Stimulated activated CD4-positive, alpha-beta T cell treated with anti-CD3 and anti-CD28 coated beads, TNF-alpha, amount 100 ng/mL, for 48 hours (primary cell): ENCODE measurements at regions not wholly inside any gene's neighbourhood (a gene's known extent, or its start where the extent isn't known, plus 50 kb on each side); places are given as distances from the start of the nearest gene placed in this dataset.
"Not testable (repeated sequence)": the region's sequence is repeated elsewhere in the genome, so short reads cannot be mapped to it uniquely, and the experiment has no call there.

Source experiments
- DNase-seq, 3 donors: peaks; one replicate each; pipeline ENCODE4 v3.0.0-alpha.2; 2020; ENCODE audit warnings: low read depth in 3 of 3

DNA sequence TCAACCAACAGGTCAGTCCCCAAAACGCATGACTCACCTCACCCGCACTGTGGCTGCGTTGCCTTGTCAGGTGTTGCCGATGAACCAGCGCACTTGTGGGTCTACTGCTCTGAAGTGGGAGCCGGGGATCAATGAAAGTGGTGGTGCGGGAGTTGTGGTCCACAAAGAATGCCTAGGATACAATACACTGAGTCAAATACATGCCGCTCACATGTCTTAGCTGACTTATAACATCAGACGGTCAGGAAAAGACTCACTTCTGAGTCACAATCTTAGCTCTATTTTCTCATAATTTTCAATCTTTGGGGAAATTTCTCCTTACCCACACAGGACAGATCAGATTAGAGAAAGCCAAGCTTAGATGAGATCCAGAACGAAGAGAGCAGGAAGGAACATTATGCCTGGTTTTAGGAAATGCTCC, 107.1 kb upstream of the STK17B start:
- peak; percentile 27 to 69 (median 40) for DNase-seq

GRCh38 chr2:196279541-196279940, 108.2 kb upstream of the STK17B start:
- DNase-seq = no peak

GRCh38 chr2:196284144-196284844, 112.9 kb upstream of the STK17B start:
- DNase-seq = no peak

DNA sequence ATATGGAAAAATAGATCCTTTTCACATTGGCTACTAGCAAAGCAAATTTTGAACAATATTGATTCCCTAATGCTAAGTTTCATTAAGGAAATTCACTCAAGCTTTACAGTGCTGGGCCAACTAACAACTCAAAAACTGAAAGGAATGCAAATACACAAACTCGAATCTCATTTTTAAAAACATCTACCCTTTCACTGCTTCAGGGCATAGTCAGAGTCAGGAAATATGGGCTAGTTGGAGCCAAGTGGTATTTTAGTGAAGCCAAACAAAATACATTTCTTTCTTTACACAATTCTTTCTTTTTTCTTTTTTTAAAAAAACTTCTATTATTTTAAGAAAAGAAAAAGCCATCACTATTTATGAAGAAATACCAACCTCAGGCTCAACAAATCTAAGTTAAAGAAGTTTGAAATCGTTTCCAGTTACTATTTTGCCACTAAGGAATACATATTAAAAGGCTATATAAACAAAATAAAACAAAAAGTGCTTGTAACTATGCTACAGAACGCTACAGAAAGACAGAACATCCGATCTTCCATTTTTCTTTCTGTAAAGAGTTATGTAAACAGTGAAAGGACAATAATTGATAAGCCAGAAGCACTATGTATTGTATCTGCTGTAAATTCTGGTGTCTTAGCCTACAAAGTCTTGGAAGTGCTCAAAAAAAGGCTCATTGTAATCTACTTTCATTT, 113.6 kb upstream of the STK17B start:
- DNase-seq = no peak

GRCh38 chr2:196286821-196287220, 115.4 kb upstream of the STK17B start:
- no peak for DNase-seq

GRCh38 chr2:196287523-196287922, 116.1 kb upstream of the STK17B start:
- no peak for DNase-seq

- DNase-seq = no peak
Observed at GRCh38 chr2:196288006-196288538, 116.7 kb upstream of the STK17B start.

DNA sequence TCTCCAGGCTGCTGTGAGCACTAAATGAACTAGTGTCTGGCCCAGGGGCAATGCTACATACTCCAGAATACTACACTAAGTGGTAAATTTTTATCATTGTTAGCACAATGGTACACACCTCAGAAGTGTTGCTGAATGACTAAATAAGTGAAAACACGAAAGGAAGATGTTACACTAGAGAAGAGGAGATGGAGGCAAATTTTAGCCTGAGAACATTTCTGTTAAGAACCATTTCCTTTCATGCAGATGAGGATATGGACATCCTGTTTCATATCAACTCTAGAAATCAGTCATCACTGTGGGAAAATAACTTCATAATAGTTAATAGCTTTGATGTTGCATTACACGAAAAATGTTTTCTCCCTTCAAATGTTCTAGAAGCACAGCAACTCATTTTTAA, 117.6 kb upstream of the STK17B start:
- DNase-seq = no peak

DNA sequence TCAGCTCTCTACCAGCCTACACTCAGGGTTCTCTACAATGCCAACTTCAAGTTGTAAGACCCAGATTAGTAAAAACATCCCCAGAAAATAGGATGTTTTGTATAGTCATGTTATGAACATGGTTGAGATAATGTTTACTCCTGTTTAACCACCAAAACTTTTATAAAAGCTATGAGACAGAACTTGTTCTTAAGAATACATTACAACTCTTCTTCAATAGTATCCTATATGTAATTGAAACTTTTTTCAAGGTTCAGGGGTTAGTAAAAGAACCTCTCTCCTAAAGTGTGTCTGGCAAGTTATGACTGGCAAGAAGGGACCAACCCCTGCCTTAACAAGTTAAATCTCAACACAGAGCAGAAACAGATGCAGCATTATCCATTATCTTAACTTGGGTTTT, 118.8 kb upstream of the STK17B start:
- DNase-seq = no peak

GRCh38 chr2:196290569-196290968, 119.2 kb upstream of the STK17B start:
- DNase-seq = no peak

DNA sequence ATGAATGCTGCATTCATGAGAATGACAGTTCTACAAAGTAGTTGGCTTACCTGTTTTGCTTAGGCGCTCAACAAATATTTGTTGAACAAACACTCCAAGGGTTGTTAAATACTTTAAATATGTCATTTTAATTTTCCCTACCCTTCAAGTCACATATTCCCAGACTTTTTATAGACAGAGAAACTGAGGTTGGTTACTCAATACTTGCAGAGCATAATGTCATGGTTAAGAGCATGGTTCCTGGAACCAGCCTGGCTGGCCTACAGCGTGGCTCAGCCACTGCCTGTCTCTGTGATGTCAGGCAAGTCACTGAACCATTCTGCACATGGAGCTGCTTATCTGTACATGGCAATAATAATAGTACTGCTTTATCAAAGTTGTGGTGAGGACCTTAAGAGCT, 120.0 kb upstream of the STK17B start:
- no peak for DNase-seq

- DNase-seq = no peak
Observed at GRCh38 chr2:196291873-196292800, 120.8 kb upstream of the STK17B start.

DNA sequence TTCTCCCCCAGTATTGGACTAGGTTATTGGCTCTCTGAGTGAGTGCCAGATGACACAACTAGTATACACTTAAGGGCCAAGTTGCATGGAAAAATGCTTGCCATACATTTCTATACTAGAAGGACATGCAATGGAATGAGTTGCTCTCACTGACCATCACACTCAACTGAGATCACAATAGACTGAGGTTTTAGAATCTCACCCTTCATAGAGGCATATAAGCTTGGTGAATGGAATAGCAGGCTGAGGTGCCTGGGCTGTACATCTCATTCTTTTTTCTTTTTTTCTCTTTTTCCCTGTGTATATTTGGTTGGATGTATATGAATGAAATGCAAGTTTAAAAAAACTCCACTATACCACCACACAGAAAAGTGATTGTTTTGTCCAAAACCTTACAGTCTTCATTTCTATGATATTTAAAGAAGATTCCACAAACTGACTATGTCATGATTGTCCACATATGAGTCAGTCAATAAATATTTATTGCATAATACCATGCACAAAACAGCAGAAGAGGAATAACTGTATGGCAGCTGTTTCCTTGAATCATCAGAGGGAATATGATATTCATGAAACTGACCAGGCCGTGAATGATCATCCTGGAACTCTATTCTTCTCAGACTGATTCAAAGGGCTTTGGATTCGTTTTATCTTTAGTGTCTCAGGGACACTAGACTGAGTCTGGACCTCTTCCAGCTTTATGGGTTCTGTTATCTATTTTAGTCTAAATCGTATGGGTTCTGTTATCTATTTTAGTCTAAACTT, 122.6 kb upstream of the STK17B start:
- DNase-seq = no peak

GRCh38 chr2:196294516-196294909, 123.1 kb upstream of the STK17B start:
- DNase-seq = no peak

DNA sequence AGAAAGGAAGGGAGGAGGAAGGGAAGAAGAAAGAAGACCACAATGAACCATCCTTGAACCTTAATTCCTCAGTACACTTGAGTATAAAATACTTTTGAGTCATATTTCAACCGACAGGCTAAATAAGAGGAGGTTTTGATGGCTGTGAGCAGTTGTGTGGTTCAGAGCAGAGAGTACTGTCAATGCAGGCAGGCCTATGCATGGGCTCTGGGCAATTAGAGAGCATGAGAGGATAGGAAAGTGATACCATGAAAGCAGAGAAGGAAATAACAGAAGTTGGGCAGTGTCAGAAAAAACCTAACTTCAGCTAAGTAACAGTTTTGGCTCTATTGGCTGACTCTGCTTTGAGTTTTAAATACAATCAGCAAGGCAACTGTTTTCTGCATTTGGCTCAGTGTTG, 123.6 kb upstream of the STK17B start:
- DNase-seq = no peak

- DNase-seq = not testable (repeated sequence)
Observed at GRCh38 chr2:196298106-196298723, 126.8 kb upstream of the STK17B start.

GRCh38 chr2:196307775-196308305, 136.5 kb upstream of the STK17B start:
- DNase-seq = no peak

GRCh38 chr2:196309691-196310090, 138.3 kb upstream of the STK17B start:
- DNase-seq = no peak

GRCh38 chr2:196314157-196314556, 142.8 kb upstream of the STK17B start:
- no peak for DNase-seq

- DNase-seq = no peak
Observed at GRCh38 chr2:196314780-196315179, 143.4 kb upstream of the STK17B start.
